Activated naive CD4-positive, alpha-beta T cell treated with anti-CD3 and anti-CD28 coated beads for 36 hours (primary cell): ENCODE measurements at regions not wholly inside any gene's neighbourhood (a gene's known extent, or its start where the extent isn't known, plus 50 kb on each side); places are given as distances from the start of the nearest gene placed in this dataset.
"Not testable (repeated sequence)": the region's sequence is repeated elsewhere in the genome, so short reads cannot be mapped to it uniquely, and the experiment has no call there.

Experiments
- CTCF ChIA-PET: fragments of 350-600 bp; sonication (Branson Sonifier 250); formaldehyde crosslinking; loops from one replicate; lab custom pipeline; 2021; ENCODE audit warnings: antibody characterized with exemption; lab: Charles Lee
- DNase-seq: peaks from one replicate; pipeline ENCODE4 v3.0.0-alpha.2; 2020
- H3K27ac Mint-ChIP-seq: one replicate; pipeline ENCODE4 v1.8.0; 2021; ENCODE audit warnings: mild to moderate bottlenecking, mixed read lengths
- H3K27me3 Mint-ChIP-seq: one replicate; pipeline ENCODE4 v1.8.0; 2021; ENCODE audit warnings: low read depth, mixed read lengths
- H3K36me3 Mint-ChIP-seq: one replicate; pipeline ENCODE4 v1.8.0; 2021; ENCODE audit warnings: low read depth, mixed read lengths
- H3K4me1 Mint-ChIP-seq: one replicate; pipeline ENCODE4 v1.8.0; 2021; ENCODE audit warnings: low read depth, mixed read lengths
- H3K4me3 Mint-ChIP-seq: one replicate; pipeline ENCODE4 v1.8.0; 2021; ENCODE audit warnings: mild to moderate bottlenecking, moderate library complexity, mixed read lengths
- H3K9me3 Mint-ChIP-seq: one replicate; pipeline ENCODE4 v1.8.0; 2021; ENCODE audit warnings: mixed read lengths
- intact Hi-C: fragments of 100-400 bp; cut with micrococcal nuclease; formaldehyde crosslinking; loops from one replicate; pipeline ENCODE4 v1.15.1; 2023

GRCh38 chr2:186384226-186384625, 101.8 kb upstream of the ZC3H15 start:
- no peaks in the 10 kb centered on the region for H3K27me3 Mint-ChIP-seq
- CTCF ChIA-PET: no interaction called here
- intact Hi-C loops: no loop called here

GRCh38 chr2:186385638-186386201, 100.3 kb upstream of the ZC3H15 start:
- DNase-seq, H3K4me1 Mint-ChIP-seq, CTCF ChIA-PET, H3K4me3 Mint-ChIP-seq, H3K27me3 Mint-ChIP-seq, H3K27ac Mint-ChIP-seq, intact Hi-C loops: not testable (repeated sequence)
- peaks cover 47% of the 10 kb centered on the region for H3K36me3 Mint-ChIP-seq
- H3K9me3 Mint-ChIP-seq: peaks cover 53% of the 10 kb centered on the region

More at GRCh38 chr2:186384226-186384625, 101.8 kb upstream of the ZC3H15 start:
- Mint-ChIP-seq H3K36me3 (peaks cover 43% of the 10 kb centered on the region), H3K27ac (no peak overlapping the region), H3K9me3 (peaks cover 40% of the 10 kb centered on the region), H3K4me3 (no peak overlapping the region), H3K4me1 (no peaks in the 10 kb centered on the region)
- no peak for DNase-seq

GRCh38 chr2:186399082-186399644, 86.9 kb upstream of the ZC3H15 start:
- Mint-ChIP-seq H3K4me1 (no peaks in the 10 kb centered on the region), H3K27ac (no peak overlapping the region), H3K4me3 (no peak overlapping the region), H3K9me3 (peaks cover 19% of the 10 kb centered on the region), H3K36me3 (peaks cover 12% of the 10 kb centered on the region), H3K27me3 (no peaks in the 10 kb centered on the region)
- intact Hi-C loops: no loop called here
- CTCF ChIA-PET: no interaction called here
- no peak for DNase-seq

GRCh38 chr2:186405842-186406241, 80.2 kb upstream of the ZC3H15 start:
- Mint-ChIP-seq H3K4me3 (no peak overlapping the region), H3K27me3 (no peaks in the 10 kb centered on the region), H3K9me3 (peaks cover 6% of the 10 kb centered on the region), H3K4me1 (no peaks in the 10 kb centered on the region), H3K36me3 (peaks cover 22% of the 10 kb centered on the region), H3K27ac (no peak overlapping the region)
- CTCF ChIA-PET: no interaction called here
- DNase-seq: no peak
- intact Hi-C loops: no loop called here

- DNase-seq: no peak
- no peak overlapping the region for H3K27ac Mint-ChIP-seq
- peaks cover 6% of the 10 kb centered on the region for H3K9me3 Mint-ChIP-seq
- H3K27me3 Mint-ChIP-seq: no peaks in the 10 kb centered on the region
- H3K4me1 Mint-ChIP-seq: no peaks in the 10 kb centered on the region
- H3K36me3 Mint-ChIP-seq: peaks cover 22% of the 10 kb centered on the region
- CTCF ChIA-PET: no interaction called here
- no peak overlapping the region for H3K4me3 Mint-ChIP-seq
- intact Hi-C loops: no loop called here
Measured at GRCh38 chr2:186407611-186408010, 78.4 kb upstream of the ZC3H15 start.

- H3K27me3 Mint-ChIP-seq: no peaks in the 10 kb centered on the region
- intact Hi-C loops: no loop called here
Measured at GRCh38 chr2:186410802-186411201, 75.3 kb upstream of the ZC3H15 start.

GRCh38 chr2:186422226-186422625, 63.8 kb upstream of the ZC3H15 start:
- H3K4me1 Mint-ChIP-seq: peaks cover 10% of the 10 kb centered on the region
- H3K27ac Mint-ChIP-seq: no peak overlapping the region
- no peaks in the 10 kb centered on the region for H3K9me3 Mint-ChIP-seq
- H3K27me3 Mint-ChIP-seq: no peaks in the 10 kb centered on the region
- peaks cover 10% of the 10 kb centered on the region for H3K36me3 Mint-ChIP-seq
- intact Hi-C loops: no loop called here
- CTCF ChIA-PET: interaction anchor here (1.3 kb wide), 1 partner anchor 74 kb away, joined by 3 read pairs; no protein-coding TSS in a partner anchor
- no peak overlapping the region for H3K4me3 Mint-ChIP-seq
- DNase-seq: no peak

More at GRCh38 chr2:186410802-186411201, 75.3 kb upstream of the ZC3H15 start:
- Mint-ChIP-seq H3K4me1 (no peaks in the 10 kb centered on the region), H3K27ac (no peak overlapping the region), H3K36me3 (peaks cover 27% of the 10 kb centered on the region), H3K4me3 (no peak overlapping the region), H3K9me3 (peaks cover 5% of the 10 kb centered on the region)
- CTCF ChIA-PET: no interaction called here
- DNase-seq: no peak

GRCh38 chr2:186423481-186423880, 62.6 kb upstream of the ZC3H15 start:
- peaks cover 3% of the 10 kb centered on the region for H3K36me3 Mint-ChIP-seq
- DNase-seq: no peak
- CTCF ChIA-PET: no interaction called here
- H3K4me1 Mint-ChIP-seq: peaks cover 17% of the 10 kb centered on the region
- no peak overlapping the region for H3K27ac Mint-ChIP-seq
- intact Hi-C loops: no loop called here
- H3K9me3 Mint-ChIP-seq: no peaks in the 10 kb centered on the region
- H3K4me3 Mint-ChIP-seq: no peak overlapping the region
- no peaks in the 10 kb centered on the region for H3K27me3 Mint-ChIP-seq

GRCh38 chr2:186424265-186424664, 61.8 kb upstream of the ZC3H15 start:
- CTCF ChIA-PET: no interaction called here
- Mint-ChIP-seq H3K4me3 (no peak overlapping the region), H3K4me1 (peaks cover 22% of the 10 kb centered on the region), H3K27ac (no peak overlapping the region), H3K9me3 (no peaks in the 10 kb centered on the region), H3K36me3 (no peaks in the 10 kb centered on the region), H3K27me3 (no peaks in the 10 kb centered on the region)
- DNase-seq: no peak
- intact Hi-C loops: no loop called here

- Mint-ChIP-seq H3K4me3 (no peak overlapping the region), H3K9me3 (no peaks in the 10 kb centered on the region), H3K27ac (no peak overlapping the region), H3K36me3 (no peaks in the 10 kb centered on the region), H3K4me1 (peaks cover 23% of the 10 kb centered on the region), H3K27me3 (no peaks in the 10 kb centered on the region)
- intact Hi-C loops: loop anchor here (5.0 kb wide), 2 partner anchors 167 to 217 kb away; partner anchors contain the start of gene ITGAV
- DNase-seq: no peak
- CTCF ChIA-PET: no interaction called here
Measured at GRCh38 chr2:186425576-186425975, 60.5 kb upstream of the ZC3H15 start.

- no peak overlapping the region for H3K4me3 Mint-ChIP-seq
- CTCF ChIA-PET: no interaction called here
- H3K4me1 Mint-ChIP-seq: peaks cover 23% of the 10 kb centered on the region
- intact Hi-C loops: loop anchor here (1.0 to 5.0 kb wide), 3 partner anchors 60 to 216 kb away; partner anchors contain the start of genes ITGAV and ZC3H15
- H3K27ac Mint-ChIP-seq: no peak overlapping the region
- H3K36me3 Mint-ChIP-seq: no peaks in the 10 kb centered on the region
- no peaks in the 10 kb centered on the region for H3K9me3 Mint-ChIP-seq
- peak; percentile 31 for DNase-seq
- H3K27me3 Mint-ChIP-seq: no peaks in the 10 kb centered on the region
Measured at GRCh38 chr2:186426153-186427016, 59.7 kb upstream of the ZC3H15 start.

- H3K4me1 Mint-ChIP-seq: peaks cover 23% of the 10 kb centered on the region
- H3K27ac Mint-ChIP-seq, H3K4me3 Mint-ChIP-seq, CTCF ChIA-PET, H3K36me3 Mint-ChIP-seq, DNase-seq, H3K27me3 Mint-ChIP-seq, H3K9me3 Mint-ChIP-seq: not testable (repeated sequence)
- intact Hi-C loops: loop anchor here (5.0 kb wide), 2 partner anchors 165 to 215 kb away; partner anchors contain the start of gene ITGAV
Measured at GRCh38 chr2:186427017-186427350, 59.1 kb upstream of the ZC3H15 start.
